BE2C (cell line): ENCODE measurements at regions not wholly inside any gene's neighbourhood (a gene's known extent, or its start where the extent isn't known, plus 50 kb on each side); places are given as distances from the start of the nearest gene placed in this dataset.

Source experiments
- DNase-seq: peaks from one replicate; pipeline ENCODE4 v3.0.0-alpha.2; 2020
- H3K27me3 ChIP-seq: fragments of 250-450 bp; sonication (Bioruptor Pico); 2 replicates; pipeline ENCODE4 v1.5.1; 2020; ENCODE audit warnings: mild to moderate bottlenecking
- H3K36me3 ChIP-seq: fragments of 250-450 bp; sonication (Bioruptor Pico); 2 replicates; pipeline ENCODE4 v1.5.1; 2020; ENCODE audit warnings: mild to moderate bottlenecking
- H3K4me1 ChIP-seq: fragments of 250-450 bp; sonication (Bioruptor Pico); 2 replicates; pipeline ENCODE4 v1.5.1; 2020
- H3K4me3 ChIP-seq: 2 replicates; pipeline ENCODE4 v1.5.1; 2011; ENCODE audit warnings: low read depth, low read length
- H3K9me3 ChIP-seq: fragments of 250-450 bp; sonication (Bioruptor Pico); 2 replicates; pipeline ENCODE4 v1.5.1; 2020
- CTCF ChIP-seq: IDR thresholded peaks from 2 replicates; pipeline ENCODE4 v1.5.1; 2012; ENCODE audit warnings: mild to moderate bottlenecking, low read depth, low read length

DNA sequence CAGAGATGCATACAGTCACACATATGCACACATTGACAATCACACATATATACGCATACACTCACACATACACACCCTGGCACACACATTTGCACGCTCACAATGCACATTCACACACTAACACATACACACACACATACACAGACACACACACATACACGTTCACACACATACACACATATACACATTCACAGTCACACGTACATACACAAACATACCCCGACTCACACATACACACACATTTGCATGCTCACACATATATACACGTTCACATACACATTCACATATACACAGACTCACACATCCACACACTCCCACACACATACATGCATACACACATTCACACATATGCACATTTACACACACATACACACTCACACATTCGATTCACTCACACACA lies 366.8 kb upstream of the ID4 start:
- DNase-seq, result no peak
- Histone ChIP-seq H3K27me3 (no peaks in the 10 kb centered on the region), H3K4me1 (no peaks in the 10 kb centered on the region), H3K9me3 (no peaks in the 10 kb centered on the region), H3K4me3 (no peak overlapping the region), H3K36me3 (no peaks in the 10 kb centered on the region)
- TF ChIP-seq CTCF, result no peak

GRCh38 chr6:19472153-19472552 lies 365.0 kb upstream of the ID4 start:
- Histone ChIP-seq H3K4me1 (no peaks in the 10 kb centered on the region), H3K36me3 (no peaks in the 10 kb centered on the region), H3K27me3 (no peaks in the 10 kb centered on the region), H3K4me3 (no peak overlapping the region), H3K9me3 (no peaks in the 10 kb centered on the region)
- no peak for TF ChIP-seq CTCF
- no peak for DNase-seq

DNA sequence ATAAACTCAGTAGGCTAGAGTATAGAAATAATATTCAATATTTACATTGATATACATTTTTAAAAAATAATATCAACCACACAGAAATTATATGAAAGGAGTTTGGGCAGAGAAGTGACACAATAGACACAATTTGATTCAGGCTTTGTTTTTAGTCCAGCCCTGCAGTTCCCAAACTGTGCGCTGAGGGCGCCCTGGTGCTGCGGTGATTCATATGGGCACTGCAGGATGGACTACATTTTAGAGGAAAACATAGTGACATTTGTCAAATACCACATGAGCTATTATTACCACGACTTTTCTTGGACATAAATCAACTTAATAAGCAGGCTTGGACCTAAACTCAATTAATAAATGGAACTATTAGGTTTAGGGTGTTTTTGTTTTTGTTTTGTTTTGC lies 364.3 kb upstream of the ID4 start:
- DNase-seq, result no peak
- H3K27me3 ChIP-seq, result no peaks in the 10 kb centered on the region
- no peak overlapping the region for H3K4me3 ChIP-seq
- no peaks in the 10 kb centered on the region for H3K4me1 ChIP-seq
- peak; percentile 15; the same call in 1 of the 2 replicates for TF ChIP-seq CTCF
- no peaks in the 10 kb centered on the region for H3K36me3 ChIP-seq
- H3K9me3 ChIP-seq, result no peaks in the 10 kb centered on the region

DNA sequence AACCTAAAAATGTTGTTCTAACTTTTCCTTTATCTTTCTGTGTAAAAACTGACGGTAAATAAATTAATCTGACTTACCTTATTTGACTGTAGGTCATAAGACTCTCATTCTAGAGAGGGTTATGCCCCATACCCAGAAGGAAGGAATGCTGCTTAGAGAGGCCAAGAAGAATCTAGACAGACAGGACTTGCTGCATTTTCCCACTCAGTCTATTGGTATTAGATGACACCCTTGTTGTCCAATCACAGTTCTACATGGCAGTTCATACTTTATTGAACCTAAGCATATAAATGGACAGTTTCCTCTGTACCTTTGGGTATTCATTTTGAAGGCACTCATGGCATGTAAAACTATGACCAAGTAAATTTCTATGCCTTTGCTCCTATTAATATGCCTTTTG lies 359.6 kb upstream of the ID4 start:
- Histone ChIP-seq H3K27me3 (no peaks in the 10 kb centered on the region), H3K9me3 (no peaks in the 10 kb centered on the region), H3K36me3 (no peaks in the 10 kb centered on the region), H3K4me3 (no peak overlapping the region), H3K4me1 (no peaks in the 10 kb centered on the region)
- TF ChIP-seq CTCF, result no peak
- DNase-seq, result no peak

DNA sequence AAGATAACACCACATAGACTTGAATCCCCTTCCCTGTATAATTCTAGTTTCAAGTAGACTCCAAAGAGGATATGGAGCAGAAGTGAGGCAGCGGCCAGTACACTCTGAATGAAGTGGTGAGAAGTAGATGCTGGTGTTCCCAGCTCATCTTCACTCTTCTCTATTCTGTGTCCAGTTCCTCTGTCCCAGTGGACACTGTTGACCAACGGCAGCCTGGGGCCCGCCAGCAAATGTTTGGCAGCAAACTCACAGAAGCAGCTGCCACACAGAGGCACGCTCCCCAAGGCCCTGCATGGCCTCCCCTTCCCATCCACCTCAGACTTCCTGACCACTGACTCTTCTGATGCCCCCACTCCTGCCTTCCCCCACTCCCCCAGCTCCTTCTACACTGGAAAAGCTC lies 358.9 kb upstream of the ID4 start:
- H3K4me1 ChIP-seq, result no peaks in the 10 kb centered on the region
- no peaks in the 10 kb centered on the region for H3K27me3 ChIP-seq
- no peak for DNase-seq
- H3K9me3 ChIP-seq, result no peaks in the 10 kb centered on the region
- no peak overlapping the region for H3K4me3 ChIP-seq
- no peaks in the 10 kb centered on the region for H3K36me3 ChIP-seq
- TF ChIP-seq CTCF, result no peak

DNA sequence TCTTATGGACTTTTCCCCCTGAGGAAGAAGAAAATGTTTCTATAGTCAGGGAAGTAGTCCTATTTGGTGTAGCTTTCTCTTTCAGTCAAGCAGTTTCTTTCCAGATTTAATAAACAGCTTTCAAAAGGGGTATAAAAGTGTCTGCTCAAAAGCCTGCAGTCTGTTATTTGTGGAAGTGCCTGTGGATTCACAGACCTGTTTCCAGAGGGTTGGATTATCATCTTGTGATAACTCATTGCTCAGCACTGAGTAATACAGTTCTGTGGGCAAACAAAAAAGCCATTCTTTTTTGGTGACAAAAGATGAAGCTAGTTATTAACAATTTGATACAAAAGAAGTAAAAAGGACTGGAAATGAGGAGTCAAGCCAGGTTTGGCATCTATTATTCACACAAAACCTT lies 358.2 kb upstream of the ID4 start:
- H3K36me3 ChIP-seq, result no peaks in the 10 kb centered on the region
- TF ChIP-seq CTCF, result no peak
- H3K4me3 ChIP-seq, result no peak overlapping the region
- no peaks in the 10 kb centered on the region for H3K9me3 ChIP-seq
- no peaks in the 10 kb centered on the region for H3K27me3 ChIP-seq
- no peaks in the 10 kb centered on the region for H3K4me1 ChIP-seq
- no peak for DNase-seq
